Panc1 (cell line): ENCODE measurements at regions not wholly inside any gene's neighbourhood (a gene's known extent, or its start where the extent isn't known, plus 50 kb on each side); places are given as distances from the start of the nearest gene placed in this dataset.

Source experiments
- ATAC-seq: fragments of 200-7000 bp; cut with Tn5 transposase; 2 replicates; pipeline ENCODE4 v1.9.1; 2020; ENCODE audit warnings: mild to moderate bottlenecking, moderate library complexity
- BruUV-seq: library from RNA; stranded (reverse); fragments of 400-500 nt; replicated peaks from 2 replicates; lab custom pipeline; 2021; lab: Mats Ljungman, UMichigan
- CTCF ChIA-PET: fragments of 300-600 bp; sonication (Branson Sonifier 250); formaldehyde crosslinking; loops from one replicate; lab custom pipeline; 2022; ENCODE audit warnings: antibody characterized with exemption; lab: Charles Lee
- POLR2A ChIA-PET: fragments of 300-600 bp; sonication (Branson Sonifier 250); formaldehyde crosslinking; loops from one replicate; lab custom pipeline; 2022; ENCODE audit warnings: antibody characterized with exemption; lab: Charles Lee
- DNase-seq: peaks from one replicate; pipeline ENCODE4 v3.0.0-alpha.2; 2010; ENCODE audit warnings: low read depth, low spot score
- H3K27ac ChIP-seq: 2 replicates; pipeline ENCODE4 v1.5.1; 2011; ENCODE audit warnings: mild to moderate bottlenecking, low read length, inconsistent platforms
- H3K27me3 ChIP-seq: fragments of 200-500 bp; sonication (Bioruptor generic); 2 replicates; pipeline ENCODE4 v1.6.0; 2014; ENCODE audit warnings: low read length, inconsistent platforms; ENCODE audit not compliant: control insufficient read depth, insufficient read depth
- H3K36me3 ChIP-seq: fragments of 200-500 bp; sonication (Bioruptor generic); 2 replicates; pipeline ENCODE4 v1.5.1; 2014; ENCODE audit warnings: inconsistent platforms, mild to moderate bottlenecking, low read length, moderate library complexity; ENCODE audit not compliant: control insufficient read depth, insufficient read depth
- H3K4me1 ChIP-seq: 2 replicates; pipeline ENCODE4 v1.5.1; 2011; ENCODE audit warnings: inconsistent platforms, mild to moderate bottlenecking, low read length, moderate library complexity; ENCODE audit not compliant: control insufficient read depth, insufficient read depth
- H3K4me3 ChIP-seq, 2 experiments: 2 replicates each; pipeline ENCODE4 v1.5.1; 2011 to 2012; ENCODE audit warnings: low read depth in 2 of 2, low read length in 2 of 2, mild to moderate bottlenecking in 2 of 2, inconsistent platforms in 1 of 2, moderate library complexity in 1 of 2
- H3K9me3 ChIP-seq: fragments of 200-500 bp; sonication (Bioruptor generic); 2 replicates; pipeline ENCODE4 v1.5.1; 2014; ENCODE audit warnings: low read depth, mild to moderate bottlenecking, inconsistent platforms, low read length, moderate library complexity; ENCODE audit not compliant: control insufficient read depth, insufficient read depth
- POLR2AphosphoS5 ChIP-seq: IDR thresholded peaks from 2 replicates; pipeline ENCODE4 v1.6.1; 2012; ENCODE audit warnings: mild to moderate bottlenecking, low read depth, low read length, moderate library complexity
- REST ChIP-seq, 2 experiments: IDR thresholded peaks; 2 replicates each; pipeline ENCODE4 v1.6.1; 2011 to 2012; ENCODE audit warnings: low read depth in 2 of 2, control low read depth in 1 of 2, low read length in 1 of 2, mild to moderate bottlenecking in 1 of 2, moderate library complexity in 1 of 2; ENCODE audit not compliant: insufficient read depth in 1 of 2
- SIN3A ChIP-seq: IDR thresholded peaks from 2 replicates; pipeline ENCODE4 v1.6.1; 2012; ENCODE audit warnings: low read depth, mild to moderate bottlenecking, low read length, moderate library complexity, borderline replicate concordance; ENCODE audit not compliant: insufficient read depth
- TCF7L2 ChIP-seq: IDR thresholded peaks from 2 replicates; pipeline ENCODE4 v1.6.1; 2011; ENCODE audit warnings: mild to moderate bottlenecking, low read depth, low read length, inconsistent platforms
- in situ Hi-C: cut with HindIII; loops from 2 replicates; pipeline ENCODE4 v1.10.0; 2016; ENCODE audit warnings: low sequenced_read_pairs, low pct_unique_long_range_greater_than_20kb
- intact Hi-C: fragments of 100-400 bp; cut with micrococcal nuclease; formaldehyde crosslinking; loops from one replicate; pipeline ENCODE4 v1.10.0; 2022; ENCODE audit not compliant: unreplicated experiment
- TF ChIP-seq, protein P1 (sequence below): fragments of 450-650 bp; IDR thresholded peaks from 2 replicates; pipeline ENCODE4 v1.5.1; 2017; ENCODE audit warnings: mild to moderate bottlenecking

DNA sequence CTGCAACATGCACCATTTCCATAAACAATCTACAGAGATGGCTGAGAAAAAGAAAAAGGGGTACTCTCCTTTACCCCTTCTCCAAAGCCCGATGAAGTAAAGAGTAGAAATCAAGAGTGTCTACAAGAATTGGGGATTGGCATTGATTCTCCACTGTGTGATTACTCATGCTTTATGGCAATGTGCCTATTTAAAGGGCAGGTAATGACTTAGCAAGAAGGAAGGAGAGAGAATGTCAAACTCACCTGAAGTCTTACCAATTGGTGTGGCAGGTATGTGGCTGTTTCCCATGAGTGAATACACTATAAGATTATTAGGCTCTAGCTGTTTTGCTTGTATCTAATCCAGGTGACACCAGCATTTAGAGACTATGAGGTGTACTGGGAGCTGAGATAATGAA, 275.3 kb downstream of the CCER1 start:
- no peak for DNase-seq
- POLR2A ChIA-PET, result no interaction called here
- CTCF ChIA-PET, result no interaction called here
- no peak for ATAC-seq
- Histone ChIP-seq H3K27me3 (no peaks in the 10 kb centered on the region), H3K27ac (no peak overlapping the region), H3K9me3 (no peaks in the 10 kb centered on the region), H3K4me1 (no peaks in the 10 kb centered on the region), H3K4me3 (no peak overlapping the region), H3K36me3 (no peaks in the 10 kb centered on the region)
- in situ Hi-C loops (no loop called here), intact Hi-C loops (no loop called here)
- TF ChIP-seq POLR2AphosphoS5 (no peak), SIN3A (no peak), REST (IDR thresholded peaks at IDR 0.05; ENCODE audit: insufficient read depth in 1 of 2, low read depth in 2 of 2, low read length in 1 of 2) (no peak), TCF7L2 (no peak)
- TF ChIP-seq, protein P1, sequence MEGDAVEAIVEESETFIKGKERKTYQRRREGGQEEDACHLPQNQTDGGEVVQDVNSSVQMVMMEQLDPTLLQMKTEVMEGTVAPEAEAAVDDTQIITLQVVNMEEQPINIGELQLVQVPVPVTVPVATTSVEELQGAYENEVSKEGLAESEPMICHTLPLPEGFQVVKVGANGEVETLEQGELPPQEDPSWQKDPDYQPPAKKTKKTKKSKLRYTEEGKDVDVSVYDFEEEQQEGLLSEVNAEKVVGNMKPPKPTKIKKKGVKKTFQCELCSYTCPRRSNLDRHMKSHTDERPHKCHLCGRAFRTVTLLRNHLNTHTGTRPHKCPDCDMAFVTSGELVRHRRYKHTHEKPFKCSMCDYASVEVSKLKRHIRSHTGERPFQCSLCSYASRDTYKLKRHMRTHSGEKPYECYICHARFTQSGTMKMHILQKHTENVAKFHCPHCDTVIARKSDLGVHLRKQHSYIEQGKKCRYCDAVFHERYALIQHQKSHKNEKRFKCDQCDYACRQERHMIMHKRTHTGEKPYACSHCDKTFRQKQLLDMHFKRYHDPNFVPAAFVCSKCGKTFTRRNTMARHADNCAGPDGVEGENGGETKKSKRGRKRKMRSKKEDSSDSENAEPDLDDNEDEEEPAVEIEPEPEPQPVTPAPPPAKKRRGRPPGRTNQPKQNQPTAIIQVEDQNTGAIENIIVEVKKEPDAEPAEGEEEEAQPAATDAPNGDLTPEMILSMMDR, result no peak
- BruUV-seq, result no TSS peak

GRCh38 chr12:90677552-90677951, 277.4 kb downstream of the CCER1 start:
- intact Hi-C loops (no loop called here), in situ Hi-C loops (no loop called here)
- no TSS peak for BruUV-seq
- no peaks in the 10 kb centered on the region for H3K9me3 ChIP-seq
- H3K27me3 ChIP-seq, result no peaks in the 10 kb centered on the region
- ChIA-PET POLR2A (no interaction called here), CTCF (no interaction called here)
- no peaks in the 10 kb centered on the region for H3K36me3 ChIP-seq
- no peak for TF ChIP-seq TCF7L2
- TF ChIP-seq SIN3A, result no peak
- TF ChIP-seq, protein P1, result no peak
- TF ChIP-seq POLR2AphosphoS5, result no peak
- no peak for TF ChIP-seq REST (IDR thresholded peaks at IDR 0.05; ENCODE audit: insufficient read depth in 1 of 2, low read depth in 2 of 2, low read length in 1 of 2)
- H3K4me1 ChIP-seq, result no peaks in the 10 kb centered on the region
- no peak overlapping the region for H3K27ac ChIP-seq
- H3K4me3 ChIP-seq, result no peak overlapping the region
- no peak for ATAC-seq
- DNase-seq, result no peak
